ENCODE measurements at regions not wholly inside any gene's neighbourhood (a gene's known extent, or its start where the extent isn't known, plus 50 kb on each side); places are given as distances from the start of the nearest gene placed in this dataset.

DNA sequence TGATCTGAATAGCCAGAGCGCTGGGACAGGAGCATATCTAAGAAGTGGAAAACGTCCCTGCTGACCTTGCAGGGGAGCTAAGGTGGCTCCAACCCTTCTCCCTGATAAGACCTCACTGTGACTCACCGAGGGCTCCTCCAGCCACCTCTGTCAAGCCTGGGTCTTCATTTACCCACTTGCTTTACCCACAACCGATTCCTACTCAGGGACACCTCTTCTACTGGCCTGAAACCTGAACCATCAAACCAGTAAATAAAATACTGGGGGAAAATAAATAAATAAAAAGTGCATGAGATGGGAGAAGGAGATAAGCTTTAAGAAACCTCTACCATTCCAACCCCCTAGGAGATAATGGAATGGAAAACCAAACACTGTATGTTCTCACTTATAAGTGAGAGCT lies 80.2 kb upstream of the ALOX12 start:
- TF ChIP-seq, protein P1, sequence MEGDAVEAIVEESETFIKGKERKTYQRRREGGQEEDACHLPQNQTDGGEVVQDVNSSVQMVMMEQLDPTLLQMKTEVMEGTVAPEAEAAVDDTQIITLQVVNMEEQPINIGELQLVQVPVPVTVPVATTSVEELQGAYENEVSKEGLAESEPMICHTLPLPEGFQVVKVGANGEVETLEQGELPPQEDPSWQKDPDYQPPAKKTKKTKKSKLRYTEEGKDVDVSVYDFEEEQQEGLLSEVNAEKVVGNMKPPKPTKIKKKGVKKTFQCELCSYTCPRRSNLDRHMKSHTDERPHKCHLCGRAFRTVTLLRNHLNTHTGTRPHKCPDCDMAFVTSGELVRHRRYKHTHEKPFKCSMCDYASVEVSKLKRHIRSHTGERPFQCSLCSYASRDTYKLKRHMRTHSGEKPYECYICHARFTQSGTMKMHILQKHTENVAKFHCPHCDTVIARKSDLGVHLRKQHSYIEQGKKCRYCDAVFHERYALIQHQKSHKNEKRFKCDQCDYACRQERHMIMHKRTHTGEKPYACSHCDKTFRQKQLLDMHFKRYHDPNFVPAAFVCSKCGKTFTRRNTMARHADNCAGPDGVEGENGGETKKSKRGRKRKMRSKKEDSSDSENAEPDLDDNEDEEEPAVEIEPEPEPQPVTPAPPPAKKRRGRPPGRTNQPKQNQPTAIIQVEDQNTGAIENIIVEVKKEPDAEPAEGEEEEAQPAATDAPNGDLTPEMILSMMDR (IDR thresholded peaks at IDR 0.05) = no peak
- TF ChIP-seq POLR2A (IDR thresholded peaks at IDR 0.05) = no peak

Data from heart left ventricle (tissue), 13 donors.